KOPT-K1 (cell line): ENCODE measurements at regions not wholly inside any gene's neighbourhood (a gene's known extent, or its start where the extent isn't known, plus 50 kb on each side); places are given as distances from the start of the nearest gene placed in this dataset.

Source experiments
- H3K27ac ChIP-seq: fragments of 200-600 bp; sonication (generic); 2 replicates; pipeline ENCODE4 v1.5.1; 2016; ENCODE audit warnings: antibody characterized with exemption, mild to moderate bottlenecking, low read depth, low read length; ENCODE audit not compliant: poor library complexity, severe bottlenecking
- H3K36me3 ChIP-seq: fragments of 200-600 bp; sonication (generic); 2 replicates; pipeline ENCODE4 v1.5.1; 2017; ENCODE audit warnings: antibody characterized with exemption, mild to moderate bottlenecking, low read length, moderate library complexity; ENCODE audit not compliant: insufficient read depth
- H3K9me3 ChIP-seq: fragments of 200-600 bp; sonication (generic); 2 replicates; pipeline ENCODE4 v1.5.1; 2017; ENCODE audit warnings: antibody characterized with exemption, low read length, mild to moderate bottlenecking; ENCODE audit not compliant: insufficient read depth, poor library complexity, severe bottlenecking

DNA sequence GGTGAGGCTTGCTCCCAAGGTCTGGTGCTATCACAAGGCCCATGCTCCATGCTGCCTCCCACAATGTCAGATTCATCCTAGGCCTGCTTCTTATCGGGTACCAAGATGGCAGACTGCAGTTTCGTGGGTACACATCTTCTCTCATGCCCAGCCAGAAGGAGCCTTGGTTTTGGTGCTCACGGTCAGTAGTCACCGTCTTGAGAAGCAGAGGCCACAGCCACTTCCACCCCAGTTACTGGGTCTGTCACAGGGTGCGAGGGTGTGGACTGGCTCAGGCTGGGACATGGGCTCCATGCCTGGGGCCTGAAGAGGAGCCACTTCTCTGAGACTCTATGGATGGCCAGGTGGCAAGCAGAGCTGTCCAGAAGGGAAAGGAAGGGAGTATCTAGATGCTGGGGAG, 178.8 kb upstream of the HS6ST1 start:
- H3K36me3 ChIP-seq, result no peaks in the 10 kb centered on the region
- H3K9me3 ChIP-seq, result peaks cover 8% of the 10 kb centered on the region
- peak overlapping the region; percentile 83 for H3K27ac ChIP-seq

DNA sequence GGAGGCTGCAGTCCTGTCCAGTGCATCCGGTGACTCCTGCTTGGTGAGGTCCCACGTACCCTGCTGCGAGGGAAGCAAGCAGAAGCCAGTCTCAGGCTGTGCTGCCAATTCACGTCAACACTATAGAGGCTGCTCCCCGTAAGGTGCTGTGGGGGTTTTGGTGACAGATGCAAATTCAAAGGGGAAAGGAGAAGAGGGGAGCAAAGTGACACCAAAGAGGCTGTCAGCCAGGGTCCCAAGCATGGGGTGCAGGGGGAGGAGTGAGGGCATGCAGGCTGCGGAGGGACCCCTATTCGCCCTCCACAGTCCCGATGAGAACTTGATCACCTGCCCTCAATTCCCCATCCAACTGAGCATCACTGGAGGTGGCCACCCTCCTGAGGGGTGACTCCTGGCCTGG, 179.4 kb upstream of the HS6ST1 start:
- Histone ChIP-seq H3K9me3 (peaks cover 2% of the 10 kb centered on the region), H3K36me3 (no peaks in the 10 kb centered on the region), H3K27ac (peak overlapping the region; percentile 83)

DNA sequence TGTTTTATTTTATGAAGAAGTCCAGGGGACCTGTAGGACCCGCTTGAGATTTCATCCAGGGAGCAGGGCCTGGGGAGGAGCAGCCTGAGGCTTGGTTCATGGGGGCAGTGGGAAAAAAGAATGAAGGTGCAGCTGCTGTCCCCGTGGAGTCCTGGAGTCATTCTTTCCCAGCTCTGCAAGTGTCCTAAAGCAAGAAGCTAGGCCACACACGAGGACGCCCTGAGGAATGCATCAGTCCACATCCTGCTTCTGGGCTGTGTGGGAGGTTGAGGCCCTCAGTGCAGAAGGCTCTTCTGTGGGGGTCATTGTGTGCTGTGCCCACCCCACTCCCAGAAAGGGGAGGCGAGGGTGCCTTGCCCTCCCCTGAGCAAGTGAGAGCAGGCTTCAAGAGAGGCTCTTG, 179.9 kb upstream of the HS6ST1 start:
- Histone ChIP-seq H3K9me3 (no peaks in the 10 kb centered on the region), H3K27ac (peak overlapping the region; percentile 83), H3K36me3 (no peaks in the 10 kb centered on the region)

DNA sequence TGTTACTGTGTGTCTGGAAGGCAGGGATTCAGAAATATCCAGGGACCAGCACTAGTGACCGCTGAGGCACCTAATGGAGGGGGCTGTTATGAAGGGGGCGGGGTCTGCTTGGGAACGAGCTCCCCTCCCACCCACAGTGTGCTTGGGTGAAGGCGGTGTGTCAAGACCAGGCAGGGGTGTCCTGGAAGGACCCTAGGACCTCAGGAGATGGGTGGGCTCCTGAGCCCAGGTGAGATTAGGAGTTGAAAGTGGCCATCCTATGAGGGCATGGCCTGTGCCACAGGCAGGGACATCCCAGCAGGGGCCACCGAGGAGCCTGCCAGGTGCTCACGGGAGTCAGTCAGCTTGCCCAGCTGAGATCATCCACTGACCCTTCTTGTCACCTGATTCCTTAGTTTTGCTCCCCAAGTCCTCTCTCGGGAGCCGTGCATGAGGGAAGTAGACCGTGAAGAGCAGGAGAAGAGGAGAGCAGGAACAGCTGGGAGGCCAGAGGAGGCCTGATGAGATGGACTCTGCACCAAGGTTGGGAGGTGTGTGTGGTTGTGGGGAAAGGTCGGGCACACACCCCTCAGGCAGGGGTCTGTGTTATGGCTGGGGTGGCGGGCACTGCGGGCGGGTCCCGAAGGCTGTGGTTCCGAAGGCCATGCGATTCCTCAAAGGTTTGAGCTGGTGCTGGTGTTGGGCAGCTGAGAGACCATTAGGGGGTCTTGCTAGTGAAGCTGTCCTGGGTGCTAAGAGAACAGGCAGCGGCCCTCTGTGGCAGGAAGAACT, 180.9 kb upstream of the HS6ST1 start:
- Histone ChIP-seq H3K9me3 (no peaks in the 10 kb centered on the region), H3K27ac (peak overlapping the region; percentile 83), H3K36me3 (no peaks in the 10 kb centered on the region)

DNA sequence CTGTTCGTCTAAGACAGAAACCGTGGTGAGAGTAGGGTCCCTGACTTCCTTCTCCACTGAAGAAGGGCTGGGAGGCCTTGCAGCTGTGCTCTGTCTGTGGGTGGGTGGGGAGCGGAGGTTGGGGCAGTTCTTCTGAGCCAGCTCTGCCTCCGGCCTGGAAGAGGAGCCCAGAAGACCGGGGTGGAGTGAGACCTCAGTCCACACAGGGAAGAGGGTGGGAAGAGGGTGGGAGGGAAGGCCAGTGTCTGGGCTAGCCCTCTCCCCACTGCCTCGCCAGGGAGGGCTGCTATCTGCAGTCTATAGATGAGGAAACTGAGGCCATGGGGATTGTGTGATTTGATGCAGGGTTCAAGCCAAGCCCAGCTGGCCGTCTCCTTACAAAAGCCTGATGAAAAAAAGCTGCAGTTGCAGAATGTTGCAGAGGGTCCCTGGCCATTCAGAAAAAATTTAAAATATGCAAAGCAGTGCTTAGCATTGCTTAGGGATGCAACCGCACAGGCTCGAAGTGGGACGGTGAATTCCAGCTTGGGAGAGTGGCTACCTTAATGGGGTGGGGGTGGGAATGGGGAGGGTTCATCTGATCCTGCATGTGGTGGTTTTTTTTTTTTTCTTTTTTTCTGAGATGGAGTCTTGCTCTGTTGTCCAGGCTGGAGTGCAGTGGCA, 181.6 kb upstream of the HS6ST1 start:
- Histone ChIP-seq H3K36me3 (no peaks in the 10 kb centered on the region), H3K27ac (peak overlapping the region; percentile 83), H3K9me3 (no peaks in the 10 kb centered on the region)

DNA sequence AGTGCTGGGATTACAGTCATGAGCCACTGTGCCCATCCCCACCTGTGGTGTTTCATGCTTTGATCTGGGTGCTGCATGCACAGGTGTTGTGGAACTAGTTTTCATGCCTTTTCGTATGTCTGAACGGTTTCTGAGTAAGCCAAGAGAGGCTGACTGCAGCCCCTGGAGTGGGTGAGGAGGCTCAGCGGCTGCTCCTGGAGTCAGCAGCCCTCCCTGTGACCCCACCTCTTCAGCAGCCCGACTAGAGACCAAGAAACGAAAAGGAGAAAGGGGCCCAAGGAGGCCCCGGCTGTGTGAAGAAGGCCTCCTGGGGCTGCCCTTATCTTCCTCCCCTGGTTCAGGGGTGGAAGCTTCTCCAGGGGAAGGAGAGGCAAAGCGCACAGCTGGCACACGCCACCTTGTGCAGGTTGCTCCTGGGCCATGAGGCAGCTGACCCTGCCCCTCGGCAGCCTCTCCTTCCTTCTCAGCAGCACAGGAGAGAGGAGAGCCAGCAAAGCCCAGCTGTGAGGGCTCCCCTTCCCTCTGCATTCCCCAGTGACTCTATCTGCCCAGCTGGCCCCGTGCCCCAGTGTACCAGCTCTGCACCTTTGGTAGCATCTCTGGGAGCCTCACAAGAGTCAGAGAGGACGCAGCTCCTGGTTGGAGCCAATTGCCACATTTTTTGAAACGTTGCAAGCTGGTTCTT, 182.5 kb upstream of the HS6ST1 start:
- Histone ChIP-seq H3K9me3 (no peaks in the 10 kb centered on the region), H3K27ac (peak overlapping the region; percentile 83), H3K36me3 (no peaks in the 10 kb centered on the region)

DNA sequence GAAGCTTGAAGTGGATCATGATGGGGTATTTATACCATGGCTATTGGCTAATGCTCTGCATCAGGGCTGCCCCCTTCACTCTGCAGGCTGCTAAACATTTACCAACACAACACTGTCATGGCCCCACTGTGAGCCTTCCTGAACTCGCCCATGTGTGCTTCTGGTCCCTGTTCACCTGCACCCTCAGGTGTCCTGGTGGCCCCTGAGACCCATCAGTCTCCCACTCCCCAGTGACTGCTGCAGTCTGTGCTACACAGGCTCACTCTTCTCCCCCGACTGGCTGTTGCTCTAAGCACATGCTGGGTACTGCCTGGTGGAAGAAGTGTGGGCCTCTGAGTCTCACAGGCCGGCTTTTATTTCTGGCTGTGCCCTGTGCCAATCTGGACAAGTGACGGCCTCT, 183.0 kb upstream of the HS6ST1 start:
- no peaks in the 10 kb centered on the region for H3K36me3 ChIP-seq
- H3K27ac ChIP-seq, result peak overlapping the region; percentile 83
- H3K9me3 ChIP-seq, result no peaks in the 10 kb centered on the region

DNA sequence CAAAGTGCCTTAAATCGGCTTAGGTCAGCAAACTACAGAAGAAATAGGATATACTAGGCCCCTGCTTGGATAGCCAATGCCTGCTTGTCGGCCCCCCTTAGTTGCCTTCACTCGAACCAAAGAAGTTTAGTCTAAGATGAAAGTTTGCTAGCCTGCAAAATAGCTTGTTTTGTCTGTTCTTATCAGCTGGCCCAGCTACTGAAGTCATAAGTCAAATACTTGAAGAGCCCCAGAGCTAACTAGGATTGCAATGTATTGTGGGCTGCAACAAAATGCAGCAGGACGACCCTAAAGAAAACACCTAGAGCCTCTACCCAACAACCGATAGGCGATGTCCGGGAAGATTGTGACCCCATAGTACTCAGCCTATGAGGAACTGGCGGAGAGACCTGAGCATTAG, 183.5 kb upstream of the HS6ST1 start:
- H3K27ac ChIP-seq, result peak overlapping the region; percentile 83
- no peaks in the 10 kb centered on the region for H3K9me3 ChIP-seq
- no peaks in the 10 kb centered on the region for H3K36me3 ChIP-seq

DNA sequence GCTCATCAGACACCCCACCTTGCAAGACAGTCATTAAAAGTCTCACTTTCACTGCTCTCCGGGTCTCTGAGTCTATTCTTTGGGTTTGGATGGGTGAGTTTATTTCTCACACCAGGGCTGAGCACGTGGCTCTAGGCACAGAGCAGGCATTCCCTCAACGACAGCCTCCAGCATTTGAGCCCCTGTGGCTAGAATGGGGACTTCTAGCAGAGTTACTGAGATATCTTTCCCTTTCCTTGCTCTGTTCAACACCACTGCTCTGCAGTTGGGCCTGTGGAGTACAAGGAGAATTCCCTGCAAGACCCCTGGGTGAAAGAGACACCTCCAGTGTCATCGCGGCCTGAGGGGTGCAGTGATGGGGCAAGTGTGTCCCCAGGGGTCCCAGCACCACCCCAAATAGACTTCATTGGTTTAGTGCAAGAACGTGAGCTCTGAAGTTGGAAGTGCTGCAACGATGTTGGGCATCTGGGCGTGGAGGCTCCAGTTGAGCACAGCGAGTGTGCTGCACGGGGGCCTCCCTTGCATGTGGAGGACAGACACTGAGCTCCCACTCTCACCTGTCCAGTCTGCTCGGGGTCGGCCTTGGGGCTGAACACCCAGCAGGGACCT, 184.1 kb upstream of the HS6ST1 start:
- no peaks in the 10 kb centered on the region for H3K36me3 ChIP-seq
- peak overlapping the region; percentile 83 for H3K27ac ChIP-seq
- no peaks in the 10 kb centered on the region for H3K9me3 ChIP-seq

DNA sequence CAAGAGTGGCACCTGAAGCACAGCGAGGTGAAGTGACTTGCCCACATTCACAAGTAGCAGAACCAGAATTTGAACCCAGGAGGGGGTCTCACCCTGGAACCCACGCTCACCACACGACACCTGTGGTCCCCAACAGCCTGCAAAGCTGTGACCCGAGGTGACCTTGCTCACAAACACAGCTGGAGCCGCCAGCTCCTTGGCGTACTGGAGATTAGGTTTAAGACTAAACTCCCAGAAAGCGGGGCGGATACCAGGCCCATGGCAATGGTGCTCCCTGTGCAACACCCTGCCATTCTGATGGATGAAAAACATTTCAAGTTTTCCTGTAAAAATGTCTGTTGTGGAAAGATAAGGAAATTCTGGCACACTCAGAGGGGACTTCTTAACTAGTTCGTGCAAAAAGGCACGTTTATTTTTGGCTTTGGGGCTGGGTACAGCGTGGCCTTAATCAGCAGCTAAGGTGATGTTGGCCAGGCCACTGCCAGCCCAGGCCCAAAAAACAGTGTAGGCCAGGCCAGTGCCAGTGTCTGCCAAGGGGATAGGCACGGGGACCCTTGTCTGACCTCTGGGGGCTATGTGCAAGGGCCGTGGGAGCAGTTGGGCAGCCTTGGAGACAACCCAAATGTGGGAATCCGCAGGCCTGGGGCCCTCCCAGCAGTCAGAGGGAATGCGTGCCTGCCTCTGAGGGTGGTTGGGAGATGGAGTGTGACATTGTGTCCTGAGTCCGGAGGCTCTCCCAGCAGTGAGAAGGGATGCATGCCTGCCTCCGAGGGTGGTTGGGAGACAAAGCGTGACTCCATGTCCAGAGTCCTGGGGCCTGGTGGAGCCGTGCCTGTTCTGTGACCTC, 185.0 kb upstream of the HS6ST1 start:
- H3K9me3 ChIP-seq, result no peaks in the 10 kb centered on the region
- H3K36me3 ChIP-seq, result no peaks in the 10 kb centered on the region
- H3K27ac ChIP-seq, result peak overlapping the region; percentile 83

DNA sequence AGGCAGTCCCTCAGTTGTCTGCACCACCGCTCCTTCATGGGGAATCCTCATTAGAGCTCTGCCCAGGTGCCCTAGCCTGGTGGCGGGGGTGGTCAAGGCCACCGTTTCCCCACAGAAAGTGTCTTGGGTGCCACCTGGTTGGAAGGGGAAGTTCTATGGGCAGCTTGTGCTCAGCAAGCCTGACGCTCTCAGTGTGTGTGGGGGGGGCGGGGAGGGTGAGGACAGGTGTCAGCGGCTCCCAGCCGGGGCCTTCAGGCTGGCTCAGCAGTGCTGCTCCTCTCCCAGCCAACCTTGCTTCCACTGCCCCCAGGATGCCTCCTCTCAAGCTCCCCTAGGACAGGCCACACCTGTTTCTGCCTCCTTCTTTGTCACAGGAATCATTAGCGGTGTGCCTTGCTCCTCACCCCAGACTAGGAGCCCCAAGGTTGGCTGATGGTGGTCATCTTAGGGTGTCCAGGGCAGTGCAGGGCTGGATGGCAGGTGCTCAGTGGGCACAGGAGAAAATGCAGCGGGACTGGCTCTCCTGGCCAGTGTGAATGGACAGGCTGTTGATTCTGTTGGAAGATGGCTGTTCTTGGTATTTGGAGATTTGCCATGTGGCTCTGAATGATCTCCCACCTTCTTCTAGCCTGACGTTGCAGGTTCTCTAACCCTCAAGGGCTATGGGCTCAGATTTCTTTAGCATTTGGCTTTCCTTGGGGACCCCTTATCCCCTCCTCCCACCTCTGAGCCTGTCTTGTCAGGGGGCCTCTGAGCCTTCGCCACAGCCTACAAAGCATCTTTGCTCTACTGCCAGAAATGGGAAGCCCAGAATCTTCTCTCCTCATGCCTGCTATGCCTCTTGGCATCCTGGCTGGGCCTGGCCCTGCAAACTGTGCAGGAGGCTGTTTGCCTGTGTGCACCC, 185.8 kb upstream of the HS6ST1 start:
- Histone ChIP-seq H3K27ac (peak overlapping the region; percentile 83), H3K9me3 (no peaks in the 10 kb centered on the region), H3K36me3 (no peaks in the 10 kb centered on the region)

DNA sequence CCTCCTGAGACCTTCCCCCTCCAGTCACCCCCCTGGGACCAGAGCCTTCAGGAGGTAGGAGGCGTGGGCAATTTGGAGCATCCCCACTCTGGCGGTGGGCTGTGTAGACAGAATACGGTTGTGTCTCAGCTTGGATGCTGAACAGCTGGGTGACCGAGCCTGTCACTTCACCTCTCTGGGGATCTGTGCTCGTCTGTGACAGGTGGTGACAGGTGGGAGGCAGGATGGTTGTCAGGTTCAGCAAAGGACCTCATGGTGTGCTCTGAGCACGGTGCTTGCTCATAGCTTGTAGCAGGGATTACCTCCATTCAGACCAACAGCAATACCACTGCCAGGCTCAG, 186.5 kb upstream of the HS6ST1 start:
- no peaks in the 10 kb centered on the region for H3K9me3 ChIP-seq
- H3K36me3 ChIP-seq, result no peaks in the 10 kb centered on the region
- H3K27ac ChIP-seq, result peak overlapping the region; percentile 83

DNA sequence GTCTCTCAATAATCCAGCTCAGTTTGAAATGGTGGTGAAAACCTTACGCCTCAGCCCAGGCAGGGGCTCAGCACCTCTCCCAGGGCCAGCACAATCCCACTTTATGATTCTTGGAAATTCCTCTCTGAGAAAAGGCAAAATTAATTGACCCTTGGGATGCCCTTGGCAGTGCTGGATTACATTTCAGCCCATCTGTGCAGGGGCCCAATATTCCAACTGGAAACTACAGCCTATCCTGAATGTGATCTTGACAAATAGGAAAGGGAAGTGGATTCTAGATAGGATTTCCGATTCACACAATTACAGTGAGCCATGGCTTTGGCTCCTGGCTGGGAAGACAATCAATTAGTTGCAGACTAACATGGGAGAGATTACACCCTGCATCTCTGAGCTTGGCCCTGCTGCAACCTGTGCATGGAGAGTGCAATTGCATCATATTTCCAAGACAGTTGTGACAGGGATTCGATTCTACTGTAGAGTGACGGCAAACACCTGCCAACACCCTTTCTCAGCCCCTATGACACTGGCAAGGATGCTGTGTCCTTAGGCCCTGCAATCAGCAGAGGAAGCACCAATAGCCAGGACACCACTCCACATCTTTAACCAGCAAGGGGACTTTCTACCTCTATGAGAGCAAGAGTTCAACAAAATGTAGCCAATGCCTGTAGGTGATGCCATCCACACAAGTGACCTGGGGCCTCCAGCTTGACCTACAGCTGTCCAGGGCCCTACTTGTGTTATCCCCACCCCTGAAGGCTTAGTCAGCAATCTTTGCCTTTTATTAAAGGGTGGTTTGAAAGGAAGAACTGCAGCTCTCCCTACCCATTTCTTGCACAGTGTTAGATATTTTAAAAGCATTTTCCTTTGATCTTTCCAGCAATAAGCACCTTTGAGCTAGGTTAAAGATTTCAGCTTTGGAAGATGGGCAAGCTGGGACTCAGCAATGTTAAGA, 187.2 kb upstream of the HS6ST1 start:
- no peaks in the 10 kb centered on the region for H3K36me3 ChIP-seq
- H3K9me3 ChIP-seq, result no peaks in the 10 kb centered on the region
- H3K27ac ChIP-seq, result peak overlapping the region; percentile 83
